ENCODE measurements at regions not wholly inside any gene's neighbourhood (a gene's known extent, or its start where the extent isn't known, plus 50 kb on each side); places are given as distances from the start of the nearest gene placed in this dataset.
A peak's percentile ranks its signal among the peaks of the same experiment; 100 is the strongest.

- Histone ChIP-seq H3K14ac (ENCODE audit: low read length) (peak overlapping the region; percentile 91), H3K9ac (ENCODE audit: low read depth, low read length, poor library complexity) (peak overlapping the region; percentile 22), H2BK120ac (ENCODE audit: low read depth, low read length) (no peak overlapping the region), H3K79me1 (ENCODE audit: low read depth, low read length) (no peaks in the 10 kb centered on the region), H3K27me3 (ENCODE audit: control insufficient read depth in 3 of 3, insufficient read depth in 3 of 3, low read depth in 1 of 3, low read length in 3 of 3) (peaks cover 0 to 2% (median 0%) of the 10 kb centered on the region in 3 experiments), H3K4me1 (ENCODE audit: control insufficient read depth in 2 of 2, insufficient read depth in 1 of 2, low read depth in 1 of 2, low read length in 2 of 2) (peaks cover 0 to 2% of the 10 kb centered on the region in 2 donors), H3K36me3 (replicated peaks in 1 of 2; ENCODE audit: control insufficient read depth in 2 of 2, insufficient read depth in 2 of 2, low read length in 2 of 2) (no peaks in the 10 kb centered on the region), H3K23ac (ENCODE audit: low read depth, low read length, poor library complexity) (no peak overlapping the region), H4K91ac (ENCODE audit: low read depth, low read length, poor library complexity) (peak overlapping the region; percentile 45), H2BK12ac (ENCODE audit: low read length) (no peak overlapping the region), H3K4me2 (ENCODE audit: insufficient read depth, low read length, poor library complexity, severe bottlenecking) (no peak overlapping the region), H4K8ac (ENCODE audit: low read depth, low read length) (no peak overlapping the region), H3K4ac (ENCODE audit: low read length) (no peak overlapping the region), H3K4me3 (ENCODE audit: low read length in 2 of 2) (peak overlapping the region in 1 of 2 donors; percentile 42), H2AFZ (ENCODE audit: low read length) (no peak overlapping the region), H2AK5ac (ENCODE audit: low read depth, low read length) (peak overlapping the region; percentile 20), H3K27ac (replicated peaks; ENCODE audit: low read length) (no peak overlapping the region), H3K9me3 (replicated peaks in 1 of 2; ENCODE audit: control insufficient read depth in 2 of 2, insufficient read depth in 1 of 2, low read depth in 1 of 2, low read length in 2 of 2) (no peaks in the 10 kb centered on the region), H2BK5ac (ENCODE audit: low read length) (no peak overlapping the region), H3K18ac (ENCODE audit: low read length) (peak overlapping the region; percentile 69), H2BK15ac (ENCODE audit: low read length) (peak overlapping the region; percentile 16)
- DNase-seq (ENCODE audit: low spot score), result no peak
- no CpG with 5 or more reads among the region's 18 CpGs for WGBS, 2 donors (ENCODE audit: extremely low coverage in 2 of 2, insufficient read length in 2 of 2, insufficient replicate concordance in 1 of 2)
Measured at GRCh38 chr11:69545976-69546617, 64.6 kb downstream of the LINC01488 start.

GRCh38 chr11:69546735-69547370 is 65.4 kb downstream of the LINC01488 start:
- H4K8ac ChIP-seq (ENCODE audit: low read depth, low read length), result no peak overlapping the region
- no peak overlapping the region for H3K18ac ChIP-seq (ENCODE audit: low read length)
- H3K27me3 ChIP-seq (ENCODE audit: control insufficient read depth in 3 of 3, insufficient read depth in 3 of 3, low read depth in 1 of 3, low read length in 3 of 3), result peaks cover 0 to 2% (median 0%) of the 10 kb centered on the region in 3 experiments
- no peak overlapping the region for H3K9ac ChIP-seq (ENCODE audit: low read depth, low read length, poor library complexity)
- H2BK12ac ChIP-seq (ENCODE audit: low read length), result no peak overlapping the region
- no peak overlapping the region for H2AK5ac ChIP-seq (ENCODE audit: low read depth, low read length)
- H3K23ac ChIP-seq (ENCODE audit: low read depth, low read length, poor library complexity), result no peak overlapping the region
- no peaks in the 10 kb centered on the region for H3K9me3 ChIP-seq (replicated peaks in 1 of 2; ENCODE audit: control insufficient read depth in 2 of 2, insufficient read depth in 1 of 2, low read depth in 1 of 2, low read length in 2 of 2)
- peaks cover 0 to 2% of the 10 kb centered on the region in 2 donors for H3K4me1 ChIP-seq (ENCODE audit: control insufficient read depth in 2 of 2, insufficient read depth in 1 of 2, low read depth in 1 of 2, low read length in 2 of 2)
- no peak overlapping the region for H2AFZ ChIP-seq (ENCODE audit: low read length)
- no CpG with 5 or more reads among the region's 16 CpGs for WGBS, 2 donors (ENCODE audit: extremely low coverage in 2 of 2, insufficient read length in 2 of 2, insufficient replicate concordance in 1 of 2)
- no peaks in the 10 kb centered on the region for H3K36me3 ChIP-seq (replicated peaks in 1 of 2; ENCODE audit: control insufficient read depth in 2 of 2, insufficient read depth in 2 of 2, low read length in 2 of 2)
- H2BK5ac ChIP-seq (ENCODE audit: low read length), result no peak overlapping the region
- H3K79me1 ChIP-seq (ENCODE audit: low read depth, low read length), result no peaks in the 10 kb centered on the region
- no peak overlapping the region for H3K4me3 ChIP-seq (ENCODE audit: low read length in 2 of 2)
- no peak overlapping the region for H3K14ac ChIP-seq (ENCODE audit: low read length)
- no peak overlapping the region for H3K27ac ChIP-seq (replicated peaks; ENCODE audit: low read length)
- no peak overlapping the region for H3K4ac ChIP-seq (ENCODE audit: low read length)
- no peak overlapping the region for H2BK15ac ChIP-seq (ENCODE audit: low read length)
- H4K91ac ChIP-seq (ENCODE audit: low read depth, low read length, poor library complexity), result no peak overlapping the region
- no peak for DNase-seq (ENCODE audit: low spot score)
- H3K4me2 ChIP-seq (ENCODE audit: insufficient read depth, low read length, poor library complexity, severe bottlenecking), result no peak overlapping the region
- H2BK120ac ChIP-seq (ENCODE audit: low read depth, low read length), result no peak overlapping the region

GRCh38 chr11:69550846-69551245 is 69.4 kb downstream of the LINC01488 start:
- H2AK5ac ChIP-seq (ENCODE audit: low read depth, low read length), result no peak overlapping the region
- H2BK5ac ChIP-seq (ENCODE audit: low read length), result no peak overlapping the region
- H3K27ac ChIP-seq (replicated peaks; ENCODE audit: low read length), result no peak overlapping the region
- no peak overlapping the region for H2BK12ac ChIP-seq (ENCODE audit: low read length)
- no peak overlapping the region for H2BK15ac ChIP-seq (ENCODE audit: low read length)
- H3K23ac ChIP-seq (ENCODE audit: low read depth, low read length, poor library complexity), result no peak overlapping the region
- no peak overlapping the region for H4K91ac ChIP-seq (ENCODE audit: low read depth, low read length, poor library complexity)
- H3K4me3 ChIP-seq (ENCODE audit: low read length in 2 of 2), result no peak overlapping the region
- WGBS, 2 donors (ENCODE audit: extremely low coverage in 2 of 2, insufficient read length in 2 of 2, insufficient replicate concordance in 1 of 2), result no CpG with 5 or more reads among the region's 1 CpG
- no peak overlapping the region for H2BK120ac ChIP-seq (ENCODE audit: low read depth, low read length)
- H3K36me3 ChIP-seq (replicated peaks in 1 of 2; ENCODE audit: control insufficient read depth in 2 of 2, insufficient read depth in 2 of 2, low read length in 2 of 2), result no peaks in the 10 kb centered on the region
- H4K8ac ChIP-seq (ENCODE audit: low read depth, low read length), result no peak overlapping the region
- no peak overlapping the region for H3K9ac ChIP-seq (ENCODE audit: low read depth, low read length, poor library complexity)
- H2AFZ ChIP-seq (ENCODE audit: low read length), result no peak overlapping the region
- H3K9me3 ChIP-seq (replicated peaks in 1 of 2; ENCODE audit: control insufficient read depth in 2 of 2, insufficient read depth in 1 of 2, low read depth in 1 of 2, low read length in 2 of 2), result no peaks in the 10 kb centered on the region
- H3K4me2 ChIP-seq (ENCODE audit: insufficient read depth, low read length, poor library complexity, severe bottlenecking), result no peak overlapping the region
- H3K79me1 ChIP-seq (ENCODE audit: low read depth, low read length), result no peaks in the 10 kb centered on the region
- H3K14ac ChIP-seq (ENCODE audit: low read length), result no peak overlapping the region
- H3K18ac ChIP-seq (ENCODE audit: low read length), result no peak overlapping the region
- no peak for DNase-seq (ENCODE audit: low spot score)
- no peak overlapping the region for H3K4ac ChIP-seq (ENCODE audit: low read length)
- H3K27me3 ChIP-seq (ENCODE audit: control insufficient read depth in 3 of 3, insufficient read depth in 3 of 3, low read depth in 1 of 3, low read length in 3 of 3), result no peaks in the 10 kb centered on the region
- no peaks in the 10 kb centered on the region for H3K4me1 ChIP-seq (ENCODE audit: control insufficient read depth in 2 of 2, insufficient read depth in 1 of 2, low read depth in 1 of 2, low read length in 2 of 2)

GRCh38 chr11:69551963-69552362 is 70.5 kb downstream of the LINC01488 start:
- no peak overlapping the region for H3K27ac ChIP-seq (replicated peaks; ENCODE audit: low read length)
- WGBS, 2 donors (ENCODE audit: extremely low coverage in 2 of 2, insufficient read length in 2 of 2, insufficient replicate concordance in 1 of 2), result no CpG with 5 or more reads among the region's 5 CpGs
- H3K18ac ChIP-seq (ENCODE audit: low read length), result no peak overlapping the region
- no peaks in the 10 kb centered on the region for H3K79me1 ChIP-seq (ENCODE audit: low read depth, low read length)
- no peak overlapping the region for H2BK15ac ChIP-seq (ENCODE audit: low read length)
- no peak overlapping the region for H3K4ac ChIP-seq (ENCODE audit: low read length)
- no peaks in the 10 kb centered on the region for H3K4me1 ChIP-seq (ENCODE audit: control insufficient read depth in 2 of 2, insufficient read depth in 1 of 2, low read depth in 1 of 2, low read length in 2 of 2)
- H2AK5ac ChIP-seq (ENCODE audit: low read depth, low read length), result no peak overlapping the region
- no peak overlapping the region for H3K4me2 ChIP-seq (ENCODE audit: insufficient read depth, low read length, poor library complexity, severe bottlenecking)
- H4K91ac ChIP-seq (ENCODE audit: low read depth, low read length, poor library complexity), result no peak overlapping the region
- no peak overlapping the region for H4K8ac ChIP-seq (ENCODE audit: low read depth, low read length)
- no peak overlapping the region for H2BK120ac ChIP-seq (ENCODE audit: low read depth, low read length)
- H3K4me3 ChIP-seq (ENCODE audit: low read length in 2 of 2), result no peak overlapping the region
- H2BK12ac ChIP-seq (ENCODE audit: low read length), result no peak overlapping the region
- no peaks in the 10 kb centered on the region for H3K9me3 ChIP-seq (replicated peaks in 1 of 2; ENCODE audit: control insufficient read depth in 2 of 2, insufficient read depth in 1 of 2, low read depth in 1 of 2, low read length in 2 of 2)
- no peak overlapping the region for H3K23ac ChIP-seq (ENCODE audit: low read depth, low read length, poor library complexity)
- H2BK5ac ChIP-seq (ENCODE audit: low read length), result no peak overlapping the region
- no peak overlapping the region for H3K9ac ChIP-seq (ENCODE audit: low read depth, low read length, poor library complexity)
- DNase-seq (ENCODE audit: low spot score), result no peak
- no peak overlapping the region for H3K14ac ChIP-seq (ENCODE audit: low read length)
- no peaks in the 10 kb centered on the region for H3K27me3 ChIP-seq (ENCODE audit: control insufficient read depth in 3 of 3, insufficient read depth in 3 of 3, low read depth in 1 of 3, low read length in 3 of 3)
- no peaks in the 10 kb centered on the region for H3K36me3 ChIP-seq (replicated peaks in 1 of 2; ENCODE audit: control insufficient read depth in 2 of 2, insufficient read depth in 2 of 2, low read length in 2 of 2)
- H2AFZ ChIP-seq (ENCODE audit: low read length), result no peak overlapping the region

All from neuronal stem cell (in vitro differentiated cells).